AG10803 (cell line): ENCODE measurements at regions not wholly inside any gene's neighbourhood (a gene's known extent, or its start where the extent isn't known, plus 50 kb on each side); places are given as distances from the start of the nearest gene placed in this dataset.

Experiments
- DNase-seq: peaks from one replicate; pipeline ENCODE4 v3.0.0; 2010; ENCODE audit warnings: low read depth
- H3K4me3 ChIP-seq: 2 replicates; pipeline ENCODE4 v1.5.1; 2011; ENCODE audit warnings: mild to moderate bottlenecking, low read length, control low read depth
- CTCF ChIP-seq: conservative IDR thresholded peaks from 2 replicates; pipeline ENCODE4 v1.5.1; 2011; ENCODE audit warnings: mild to moderate bottlenecking, low read length, control low read depth, inconsistent platforms

GRCh38 chr2:49240608-49241007 is 86.3 kb upstream of the FSHR start:
- no peak overlapping the region for H3K4me3 ChIP-seq
- no peak for DNase-seq
- TF ChIP-seq CTCF, result no peak

- H3K4me3 ChIP-seq, result no peak overlapping the region
- DNase-seq, result no peak
- TF ChIP-seq CTCF, result no peak
These were observed 84.3 kb upstream of the FSHR start for GRCh38 chr2:49238604-49238960.

- no peak overlapping the region for H3K4me3 ChIP-seq
- no peak for TF ChIP-seq CTCF
- DNase-seq, result no peak
These were observed 83.7 kb upstream of the FSHR start for GRCh38 chr2:49237867-49238603.

- no peak for TF ChIP-seq CTCF
- no peak for DNase-seq
These were observed 82.0 kb upstream of the FSHR start for GRCh38 chr2:49236316-49236715.

GRCh38 chr2:49226360-49226759 is 72.0 kb upstream of the FSHR start:
- DNase-seq, result no peak
- H3K4me3 ChIP-seq, result no peak overlapping the region
- no peak for TF ChIP-seq CTCF

More at GRCh38 chr2:49236316-49236715, 82.0 kb upstream of the FSHR start:
- H3K4me3 ChIP-seq, result no peak overlapping the region

- TF ChIP-seq CTCF, result no peak
- peak; percentile 40 for DNase-seq
- H3K4me3 ChIP-seq, result no peak overlapping the region
These were observed 70.8 kb upstream of the FSHR start for GRCh38 chr2:49225126-49225525.

GRCh38 chr2:49224426-49225010 is 70.2 kb upstream of the FSHR start:
- H3K4me3 ChIP-seq, result no peak overlapping the region
- TF ChIP-seq CTCF, result no peak
- no peak for DNase-seq
